ENCODE measurements at regions not wholly inside any gene's neighbourhood (a gene's known extent, or its start where the extent isn't known, plus 50 kb on each side); places are given as distances from the start of the nearest gene placed in this dataset.
A peak's percentile ranks its signal among the peaks of the same experiment; 100 is the strongest.
"Not testable (repeated sequence)": the region's sequence is repeated elsewhere in the genome, so short reads cannot be mapped to it uniquely, and the experiment has no call there.

DNA sequence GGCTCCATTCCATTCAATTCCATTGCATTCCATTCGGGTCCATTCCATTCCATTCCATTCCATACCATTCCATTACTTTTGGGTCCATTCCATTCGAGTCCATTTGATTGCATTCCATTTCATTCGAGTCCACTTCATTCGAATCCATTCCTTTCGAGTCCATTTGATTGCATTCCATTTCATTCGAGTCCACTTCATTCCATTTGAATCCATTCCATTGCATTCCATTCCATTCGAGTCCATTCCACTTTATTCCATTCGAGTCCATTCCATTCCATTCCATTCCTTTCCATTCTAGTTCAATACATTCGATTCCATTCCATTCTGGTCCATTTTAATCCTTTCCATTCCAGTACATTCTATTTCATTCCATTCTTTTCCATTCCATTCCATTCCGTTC lies 334.0 kb downstream of the ZNF33B start:
- Histone ChIP-seq H3K4me2 (ENCODE audit: control insufficient read depth, extremely low read depth, insufficient read depth, low read depth, low read length) (no peak overlapping the region), H3K4me3 (ENCODE audit: control insufficient read depth in 2 of 3, extremely low read depth in 1 of 3, insufficient read depth in 2 of 3, low read depth in 1 of 3, low read length in 3 of 3) (no peak overlapping the region), H3K27ac (ENCODE audit: control insufficient read depth, insufficient read depth, low read length) (no peak overlapping the region), H3K9me3 (ENCODE audit: control insufficient read depth, low read depth, low read length) (peaks cover 72% of the 10 kb centered on the region), H3K79me2 (ENCODE audit: control insufficient read depth, insufficient read depth, low read length) (no peaks in the 10 kb centered on the region), H3K9ac (ENCODE audit: control insufficient read depth, extremely low read depth, insufficient read depth, low read length) (no peak overlapping the region), H3K9me1 (ENCODE audit: control insufficient read depth, extremely low read depth, insufficient read depth, low read length) (no peaks in the 10 kb centered on the region), H3K27me3 (ENCODE audit: control insufficient read depth, extremely low read depth, insufficient read depth, low read length) (no peaks in the 10 kb centered on the region), H2AFZ (ENCODE audit: control insufficient read depth, low read length) (no peak overlapping the region), H4K20me1 (ENCODE audit: control insufficient read depth, extremely low read depth, insufficient read depth, low read length) (no peaks in the 10 kb centered on the region), H3K36me3 (ENCODE audit: control insufficient read depth in 2 of 2, extremely low read depth in 1 of 2, insufficient read depth in 2 of 2, low read length in 2 of 2) (no peaks in the 10 kb centered on the region), H3K4me1 (ENCODE audit: control insufficient read depth, extremely low read depth, insufficient read depth, low read length) (no peaks in the 10 kb centered on the region)
- FAIRE-seq, result no peak
- TF ChIP-seq EZH2 (IDR thresholded peaks at IDR 0.05; ENCODE audit: low read length) (no peak), CTCF (optimal IDR thresholded peaks at IDR 0.05 in 1 of 3, IDR thresholded peaks at IDR 0.05 in 1 of 3, conservative IDR thresholded peaks at IDR 0.05 in 1 of 3; ENCODE audit: extremely low read depth in 1 of 3, insufficient read depth in 2 of 3, low read length in 3 of 3) (no peak)
- dilution Hi-C loops (cut with MboI; ENCODE audit: extremely low pct_ligation_motif_present, low sequenced_read_pairs), result no loop called here
- no peak for DNase-seq (ENCODE audit: low read depth, low spot score)

GRCh38 chr10:42281896-42282295 lies 356.5 kb downstream of the ZNF33B start:
- FAIRE-seq; dilution Hi-C loops (cut with MboI; ENCODE audit: extremely low pct_ligation_motif_present, low sequenced_read_pairs): not testable (repeated sequence)

GRCh38 chr10:42269788-42270187 lies 368.6 kb downstream of the ZNF33B start:
- peak in 1 of 3 experiments; percentile 8 for TF ChIP-seq CTCF (optimal IDR thresholded peaks at IDR 0.05 in 1 of 3, IDR thresholded peaks at IDR 0.05 in 1 of 3, conservative IDR thresholded peaks at IDR 0.05 in 1 of 3; ENCODE audit: extremely low read depth in 1 of 3, insufficient read depth in 2 of 3, low read length in 3 of 3)
- H3K79me2 ChIP-seq (ENCODE audit: control insufficient read depth, insufficient read depth, low read length); H3K9ac ChIP-seq (ENCODE audit: control insufficient read depth, extremely low read depth, insufficient read depth, low read length); H3K4me3 ChIP-seq (ENCODE audit: control insufficient read depth in 2 of 3, extremely low read depth in 1 of 3, insufficient read depth in 2 of 3, low read depth in 1 of 3, low read length in 3 of 3); H4K20me1 ChIP-seq (ENCODE audit: control insufficient read depth, extremely low read depth, insufficient read depth, low read length); H3K4me2 ChIP-seq (ENCODE audit: control insufficient read depth, extremely low read depth, insufficient read depth, low read depth, low read length); DNase-seq (ENCODE audit: low read depth, low spot score); H3K36me3 ChIP-seq (ENCODE audit: control insufficient read depth in 2 of 2, extremely low read depth in 1 of 2, insufficient read depth in 2 of 2, low read length in 2 of 2); H3K9me1 ChIP-seq (ENCODE audit: control insufficient read depth, extremely low read depth, insufficient read depth, low read length); dilution Hi-C loops (cut with MboI; ENCODE audit: extremely low pct_ligation_motif_present, low sequenced_read_pairs); H3K9me3 ChIP-seq (ENCODE audit: control insufficient read depth, low read depth, low read length); H3K4me1 ChIP-seq (ENCODE audit: control insufficient read depth, extremely low read depth, insufficient read depth, low read length); H3K27ac ChIP-seq (ENCODE audit: control insufficient read depth, insufficient read depth, low read length); FAIRE-seq; H2AFZ ChIP-seq (ENCODE audit: control insufficient read depth, low read length); H3K27me3 ChIP-seq (ENCODE audit: control insufficient read depth, extremely low read depth, insufficient read depth, low read length): not testable (repeated sequence)

More at GRCh38 chr10:42281896-42282295, 356.5 kb downstream of the ZNF33B start:
- DNase-seq (ENCODE audit: low read depth, low spot score); H3K4me3 ChIP-seq (ENCODE audit: control insufficient read depth in 2 of 3, extremely low read depth in 1 of 3, insufficient read depth in 2 of 3, low read depth in 1 of 3, low read length in 3 of 3); H3K4me2 ChIP-seq (ENCODE audit: control insufficient read depth, extremely low read depth, insufficient read depth, low read depth, low read length); H3K79me2 ChIP-seq (ENCODE audit: control insufficient read depth, insufficient read depth, low read length); H3K9me3 ChIP-seq (ENCODE audit: control insufficient read depth, low read depth, low read length); H4K20me1 ChIP-seq (ENCODE audit: control insufficient read depth, extremely low read depth, insufficient read depth, low read length); H3K36me3 ChIP-seq (ENCODE audit: control insufficient read depth in 2 of 2, extremely low read depth in 1 of 2, insufficient read depth in 2 of 2, low read length in 2 of 2); H3K27ac ChIP-seq (ENCODE audit: control insufficient read depth, insufficient read depth, low read length); H3K9ac ChIP-seq (ENCODE audit: control insufficient read depth, extremely low read depth, insufficient read depth, low read length); H3K9me1 ChIP-seq (ENCODE audit: control insufficient read depth, extremely low read depth, insufficient read depth, low read length); H3K4me1 ChIP-seq (ENCODE audit: control insufficient read depth, extremely low read depth, insufficient read depth, low read length); H3K27me3 ChIP-seq (ENCODE audit: control insufficient read depth, extremely low read depth, insufficient read depth, low read length); H2AFZ ChIP-seq (ENCODE audit: control insufficient read depth, low read length): not testable (repeated sequence)

DNA sequence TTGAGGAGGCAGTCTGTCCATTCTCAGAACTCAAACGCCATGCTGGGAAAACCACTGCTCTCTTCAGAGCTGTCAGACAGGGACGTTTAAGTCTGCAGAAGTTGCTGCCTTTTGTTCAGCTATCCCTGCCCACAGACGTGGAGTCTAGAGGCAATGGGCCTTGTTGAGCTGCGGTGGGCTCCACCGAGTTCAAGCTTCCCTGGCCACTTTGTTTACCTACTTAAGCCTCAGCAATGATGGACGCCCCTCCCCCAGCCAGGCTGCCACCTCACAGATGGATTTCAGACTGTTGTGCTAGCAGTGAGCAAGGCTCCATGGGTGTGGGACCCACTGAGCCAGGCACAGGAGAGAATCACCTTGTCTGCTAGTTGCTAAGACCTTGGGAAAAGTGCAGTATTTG lies 375.1 kb downstream of the ZNF33B start:
- dilution Hi-C loops (cut with MboI; ENCODE audit: extremely low pct_ligation_motif_present, low sequenced_read_pairs); H3K9ac ChIP-seq (ENCODE audit: control insufficient read depth, extremely low read depth, insufficient read depth, low read length); FAIRE-seq: not testable (repeated sequence)

More for the DNA sequence above, 375.1 kb downstream of the ZNF33B start:
- H3K27ac ChIP-seq (ENCODE audit: control insufficient read depth, insufficient read depth, low read length); H3K9me1 ChIP-seq (ENCODE audit: control insufficient read depth, extremely low read depth, insufficient read depth, low read length); H3K4me2 ChIP-seq (ENCODE audit: control insufficient read depth, extremely low read depth, insufficient read depth, low read depth, low read length); H4K20me1 ChIP-seq (ENCODE audit: control insufficient read depth, extremely low read depth, insufficient read depth, low read length); H2AFZ ChIP-seq (ENCODE audit: control insufficient read depth, low read length); H3K79me2 ChIP-seq (ENCODE audit: control insufficient read depth, insufficient read depth, low read length); H3K36me3 ChIP-seq (ENCODE audit: control insufficient read depth in 2 of 2, extremely low read depth in 1 of 2, insufficient read depth in 2 of 2, low read length in 2 of 2); DNase-seq (ENCODE audit: low read depth, low spot score); H3K9me3 ChIP-seq (ENCODE audit: control insufficient read depth, low read depth, low read length); H3K4me3 ChIP-seq (ENCODE audit: control insufficient read depth in 2 of 3, extremely low read depth in 1 of 3, insufficient read depth in 2 of 3, low read depth in 1 of 3, low read length in 3 of 3); H3K4me1 ChIP-seq (ENCODE audit: control insufficient read depth, extremely low read depth, insufficient read depth, low read length); H3K27me3 ChIP-seq (ENCODE audit: control insufficient read depth, extremely low read depth, insufficient read depth, low read length): not testable (repeated sequence)
